Adipose tissue (tissue), 3 donors: ENCODE measurements at regions not wholly inside any gene's neighbourhood (a gene's known extent, or its start where the extent isn't known, plus 50 kb on each side); places are given as distances from the start of the nearest gene placed in this dataset.
"Not testable (repeated sequence)": the region's sequence is repeated elsewhere in the genome, so short reads cannot be mapped to it uniquely, and the experiment has no call there.

Experiments used
- H3K27ac ChIP-seq: one replicate; pipeline ENCODE4 v1.5.1; 2013; ENCODE audit warnings: low read depth, low read length
- WGBS, 3 donors: extraction: QIAGEN DNeasy Blood & Tissue Kit; methylation state at CpG; one replicate each; pipeline ENCODE4 v1.1.7; 2013; 5-methylcytosine and 5-hydroxymethylcytosine counted together
- donor health status: healthy with polysubstance abuse.
- donor health status: Bipolar disorder and iron deficiency.
- donor health status: healthy.

DNA sequence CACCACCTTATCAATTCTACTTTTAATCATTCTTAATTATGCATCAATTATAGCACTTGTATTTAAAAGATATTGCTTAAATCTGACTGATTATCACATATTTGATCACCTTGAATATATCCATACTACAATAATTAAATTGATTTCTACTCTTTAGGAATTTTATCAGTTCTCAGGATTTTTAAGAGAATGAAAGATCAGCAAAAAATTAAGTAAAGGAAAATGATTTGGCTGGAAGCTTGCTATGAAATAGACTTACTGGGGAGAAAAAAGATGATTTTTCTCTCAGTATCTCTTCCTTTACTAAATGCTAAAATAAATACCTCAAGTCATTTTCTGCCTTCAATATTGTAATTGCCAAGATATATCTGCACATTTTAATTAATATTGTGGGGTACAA, 848.6 kb downstream of the LTN1 start:
- no peak overlapping the region for H3K27ac ChIP-seq

DNA sequence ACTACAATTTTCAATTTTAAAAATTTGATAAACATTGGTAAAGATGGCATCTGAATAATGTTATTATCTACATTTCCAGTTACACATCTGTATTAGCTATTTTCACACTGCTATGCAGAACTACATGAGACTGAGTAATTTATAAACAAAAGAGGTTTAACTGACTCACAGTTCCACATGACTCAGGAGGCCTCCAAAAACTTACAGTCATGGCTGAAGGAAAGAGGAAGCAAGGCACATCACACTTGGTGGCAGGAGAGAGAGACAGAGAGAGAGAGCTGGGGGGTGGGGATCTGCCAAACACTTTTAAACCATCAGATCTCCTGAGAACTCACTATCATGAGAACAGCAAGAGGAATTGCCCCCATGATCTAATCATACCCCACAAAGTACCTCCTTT, 850.0 kb downstream of the LTN1 start:
- H3K27ac ChIP-seq, result no peak overlapping the region

DNA sequence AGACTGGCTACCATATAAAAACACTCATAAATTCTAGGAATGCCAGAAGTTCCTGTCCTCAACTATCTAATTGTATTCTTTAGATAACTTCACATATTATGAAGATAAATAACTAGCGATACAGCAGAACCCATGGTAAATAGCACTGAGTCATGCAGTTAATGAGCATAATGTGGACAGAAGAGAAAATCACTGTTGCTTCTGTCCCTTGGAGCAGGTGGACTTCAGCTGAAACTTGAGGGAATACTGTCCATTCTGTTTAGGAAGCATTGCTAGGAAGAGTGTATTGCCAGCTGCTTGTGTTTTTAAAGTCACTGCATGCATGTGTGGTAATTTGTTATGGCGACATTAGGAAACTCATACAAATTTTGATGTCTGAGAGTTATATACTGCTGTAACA, 854.4 kb downstream of the LTN1 start:
- no peak overlapping the region for H3K27ac ChIP-seq
- WGBS, 3 donors, result 91 to 94% (median 93%) methylated on average over 2 of the region's 2 CpGs

DNA sequence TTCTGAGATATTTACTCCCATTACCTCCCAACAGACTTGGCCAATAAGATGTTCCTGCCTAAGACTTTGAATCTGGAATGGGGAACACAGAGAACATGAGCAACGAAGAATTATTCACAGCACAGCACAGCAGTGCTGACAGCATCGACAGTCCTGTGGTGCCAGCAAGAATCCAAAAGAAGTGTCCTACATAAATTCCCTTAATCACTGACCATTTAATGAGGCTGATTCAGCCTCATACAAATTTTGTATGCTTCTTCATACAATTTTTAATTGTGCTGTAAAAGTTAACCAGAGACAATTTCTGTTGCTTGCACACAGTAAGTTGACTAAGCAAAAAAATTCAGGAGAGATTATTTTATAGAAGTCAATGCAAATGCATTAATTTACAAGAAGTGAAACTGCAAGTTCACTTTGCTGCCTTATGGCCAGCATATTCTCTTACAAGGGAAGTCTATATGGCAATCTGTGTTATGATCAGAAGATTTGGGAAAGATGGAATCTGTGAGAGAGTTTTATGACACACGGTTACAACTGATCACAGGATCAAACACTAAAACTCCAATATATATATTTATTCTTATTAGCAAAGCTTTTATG, 855.9 kb downstream of the LTN1 start:
- no peak overlapping the region for H3K27ac ChIP-seq
- 59 to 96% (median 77%) methylated on average over 3 of the region's 3 CpGs for WGBS, 3 donors

DNA sequence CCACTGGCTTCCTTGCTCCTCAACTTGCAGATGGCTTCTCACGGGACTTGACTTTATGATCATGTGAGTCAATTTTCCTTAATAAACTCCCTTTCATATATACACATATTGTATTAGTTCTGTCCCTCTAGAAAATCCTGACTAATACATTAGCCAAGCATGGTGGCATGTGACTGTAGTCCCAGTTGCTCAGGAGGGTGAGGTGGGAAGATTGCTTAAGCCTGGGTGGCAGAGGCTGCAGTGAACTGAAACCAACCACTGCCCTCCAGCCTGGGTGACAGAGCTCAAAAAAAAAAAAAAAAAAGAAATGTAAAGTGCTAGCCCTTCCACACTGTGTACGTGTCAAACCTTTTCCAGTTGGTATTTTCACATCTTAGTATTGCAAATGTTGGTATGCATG, 857.0 kb downstream of the LTN1 start:
- H3K27ac ChIP-seq, result no peak overlapping the region
- 81 to 94% (median 82%) methylated on average over 2 of the region's 2 CpGs for WGBS, 3 donors

DNA sequence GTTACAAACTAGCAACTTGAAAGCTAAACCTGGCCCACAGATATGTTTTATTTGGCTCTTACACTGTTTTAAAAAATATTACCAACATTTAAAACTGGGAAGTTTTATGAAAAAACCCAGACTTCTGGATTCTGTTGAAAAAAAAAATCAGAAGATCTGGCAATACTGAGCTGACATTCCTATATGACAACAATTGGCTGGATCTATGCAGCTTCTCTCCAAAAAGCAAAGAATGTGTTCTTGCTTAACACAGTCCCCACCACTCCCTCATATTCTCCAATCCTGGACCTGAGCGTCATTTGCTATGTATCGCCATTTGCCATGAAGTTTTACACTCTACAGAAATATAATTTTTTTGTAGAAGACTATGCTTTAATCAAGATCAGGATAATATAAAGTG, 859.6 kb downstream of the LTN1 start:
- WGBS, 3 donors, result 76 to 92% (median 92%) methylated on average over 2 of the region's 2 CpGs

DNA sequence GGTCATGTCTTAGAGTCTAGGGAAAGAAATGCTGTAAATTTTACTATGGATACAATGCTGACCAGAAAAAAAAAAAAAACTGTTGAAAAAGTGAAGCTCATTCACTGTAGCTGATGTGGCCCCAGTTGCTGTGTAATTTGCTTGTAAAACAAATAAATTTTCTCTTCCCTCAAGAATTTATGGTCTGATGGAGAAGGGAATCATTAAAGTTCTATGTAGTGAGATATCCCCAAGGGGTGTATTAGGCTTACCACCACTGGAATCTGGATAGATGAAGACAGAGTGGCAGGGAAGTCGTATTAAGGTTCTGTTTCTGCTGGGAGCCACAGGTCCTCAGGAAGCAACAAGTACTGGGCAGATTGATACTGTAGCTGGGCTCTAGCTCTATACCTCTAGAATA, 860.0 kb downstream of the LTN1 start:
- WGBS, 3 donors, result 56 to 82% (median 78%) methylated on average over 1 of the region's 1 CpG

More for the DNA sequence above, 859.6 kb downstream of the LTN1 start:
- no peak overlapping the region for H3K27ac ChIP-seq

DNA sequence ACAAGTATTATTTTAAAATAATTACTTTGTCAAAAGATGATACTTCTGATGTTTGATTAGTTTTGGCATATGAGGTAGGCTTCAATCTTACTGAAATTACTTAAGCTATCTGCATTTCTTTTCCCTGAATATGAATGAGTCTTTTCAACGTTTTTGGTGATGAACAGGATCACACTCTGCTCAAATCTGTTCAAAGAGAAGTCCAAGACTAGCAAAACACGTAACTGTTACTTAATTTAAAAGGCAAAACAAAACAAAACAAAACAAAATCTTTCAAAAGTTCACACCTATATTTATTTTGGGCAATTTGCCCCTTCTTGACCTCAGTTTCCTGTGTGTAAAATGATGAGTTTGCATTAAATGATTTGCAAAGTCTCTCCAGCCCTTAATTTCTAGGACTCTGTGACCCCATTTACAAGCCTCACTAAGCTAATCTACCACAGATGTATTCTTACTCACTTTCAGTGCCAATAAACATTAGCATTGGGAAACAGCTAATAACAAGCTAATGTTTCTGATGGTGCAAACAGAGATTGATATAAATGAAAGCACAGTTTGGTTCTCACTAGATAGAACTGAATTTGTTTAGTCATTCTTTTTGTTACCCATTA, 865.4 kb downstream of the LTN1 start:
- no peak overlapping the region for H3K27ac ChIP-seq
- 40 to 65% (median 41%) methylated on average over 2 of the region's 2 CpGs for WGBS, 3 donors

More for the DNA sequence above, 860.0 kb downstream of the LTN1 start:
- H3K27ac ChIP-seq, result no peak overlapping the region

DNA sequence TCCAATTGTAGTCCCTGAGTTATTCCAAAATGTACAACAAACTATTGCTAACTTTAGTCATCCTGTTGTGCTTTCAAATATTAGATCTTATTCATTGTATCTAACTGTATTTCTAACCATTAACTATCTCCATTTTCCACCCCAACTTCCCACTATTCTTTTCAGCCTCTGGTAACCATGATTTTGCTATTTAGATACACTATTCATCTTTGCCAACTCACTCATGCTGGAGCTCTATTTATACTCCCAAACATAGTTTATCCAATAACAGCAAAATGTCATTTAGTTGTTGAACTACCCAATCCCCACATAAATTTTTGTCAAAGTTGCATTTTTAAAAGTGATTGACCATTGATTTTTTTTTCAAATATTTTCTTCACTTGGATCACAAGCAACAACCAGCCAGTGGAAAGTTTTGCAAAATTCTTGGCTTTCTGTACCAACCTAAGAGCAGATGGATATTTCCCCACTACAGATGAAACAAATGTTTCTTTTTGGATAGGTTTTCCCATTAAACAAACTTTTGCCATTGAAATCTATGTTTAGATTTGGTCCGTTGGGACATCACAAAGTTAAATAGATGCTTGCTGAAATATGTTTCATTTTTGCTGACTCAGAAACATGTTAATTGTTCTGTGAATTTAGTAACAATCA, 866.0 kb downstream of the LTN1 start:
- no peak overlapping the region for H3K27ac ChIP-seq
- 44 to 59% (median 50%) methylated on average over 1 of the region's 1 CpG for WGBS, 3 donors

DNA sequence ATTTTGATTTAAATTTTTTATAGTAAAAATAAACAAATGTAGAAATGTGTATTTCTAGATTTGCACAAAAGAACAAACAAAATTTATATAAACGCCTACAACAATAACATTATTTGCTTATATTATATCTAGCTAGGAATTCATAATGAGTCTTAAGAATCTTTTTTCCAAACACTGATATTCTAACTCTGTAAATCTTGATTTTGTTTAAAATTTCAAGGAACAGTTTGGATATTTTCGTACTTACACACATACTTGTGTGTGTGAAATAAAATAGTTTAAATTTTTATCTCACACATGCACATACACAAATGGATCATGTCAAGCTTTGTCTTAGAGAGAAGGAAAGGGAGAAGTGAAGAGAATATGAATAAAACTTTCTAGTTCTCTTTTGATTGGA, 868.1 kb downstream of the LTN1 start:
- WGBS, 3 donors, result 87 to 91% (median 88%) methylated on average over 2 of the region's 2 CpGs
- H3K27ac ChIP-seq, result no peak overlapping the region

DNA sequence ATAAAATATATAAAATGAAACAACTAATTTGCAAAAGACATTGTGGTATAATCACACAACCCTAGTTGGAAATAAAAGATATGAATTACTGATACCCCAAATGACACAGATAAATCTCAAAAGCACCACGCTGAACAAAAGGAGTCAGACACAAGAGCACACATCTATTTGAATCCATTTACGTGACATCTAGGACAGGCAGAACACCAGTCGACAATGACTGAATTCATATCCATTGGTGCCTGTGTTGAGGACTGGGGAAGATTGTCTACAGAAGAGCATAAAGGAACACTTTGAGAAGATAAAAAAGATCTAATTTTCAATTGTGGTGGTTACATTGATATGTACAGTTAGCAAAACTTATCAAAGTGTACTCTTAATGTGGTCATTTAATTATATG, 874.1 kb downstream of the LTN1 start:
- H3K27ac ChIP-seq, result no peak overlapping the region
- WGBS, 3 donors, result 92 to 97% (median 94%) methylated on average over 3 of the region's 3 CpGs

DNA sequence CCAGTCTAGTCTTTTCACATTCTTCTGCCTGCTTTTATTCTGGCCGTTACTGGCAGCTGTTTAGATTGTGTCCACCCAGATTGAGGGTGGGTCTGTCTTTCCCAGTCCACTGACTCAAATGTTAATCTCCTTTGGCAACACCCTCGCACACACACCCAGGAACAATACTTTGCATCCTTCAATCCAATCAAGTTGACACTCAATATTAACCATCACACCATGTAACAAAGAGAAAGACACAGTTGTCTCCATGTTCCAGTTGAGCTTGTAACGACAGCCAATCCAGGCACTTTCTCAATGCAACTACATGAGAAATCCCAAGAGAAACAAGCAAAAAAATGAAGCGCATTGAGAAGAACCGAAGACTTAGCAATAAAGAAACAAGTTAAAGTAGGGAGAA, 877.7 kb downstream of the LTN1 start:
- H3K27ac ChIP-seq, result not testable (repeated sequence)
- WGBS, 3 donors, result 77 to 91% (median 89%) methylated on average over 5 of the region's 5 CpGs

DNA sequence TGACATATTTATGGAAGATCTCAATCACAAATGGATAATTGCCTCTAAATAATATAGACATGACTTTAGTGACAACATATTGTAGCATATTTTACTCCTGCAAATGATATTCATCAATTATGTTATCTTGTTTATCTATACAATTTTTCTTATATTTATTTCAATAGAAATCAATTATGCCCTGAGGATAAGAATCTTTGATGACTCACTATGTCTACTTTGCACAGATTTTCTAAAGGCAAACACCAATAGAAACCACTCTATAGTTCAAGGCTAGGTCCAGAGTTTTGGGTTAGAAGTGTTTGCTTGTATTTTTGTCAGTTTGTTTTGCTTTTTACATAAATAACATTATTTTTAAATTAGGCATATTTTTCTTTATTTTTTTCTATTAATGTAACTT, 879.0 kb downstream of the LTN1 start:
- no peak overlapping the region for H3K27ac ChIP-seq

DNA sequence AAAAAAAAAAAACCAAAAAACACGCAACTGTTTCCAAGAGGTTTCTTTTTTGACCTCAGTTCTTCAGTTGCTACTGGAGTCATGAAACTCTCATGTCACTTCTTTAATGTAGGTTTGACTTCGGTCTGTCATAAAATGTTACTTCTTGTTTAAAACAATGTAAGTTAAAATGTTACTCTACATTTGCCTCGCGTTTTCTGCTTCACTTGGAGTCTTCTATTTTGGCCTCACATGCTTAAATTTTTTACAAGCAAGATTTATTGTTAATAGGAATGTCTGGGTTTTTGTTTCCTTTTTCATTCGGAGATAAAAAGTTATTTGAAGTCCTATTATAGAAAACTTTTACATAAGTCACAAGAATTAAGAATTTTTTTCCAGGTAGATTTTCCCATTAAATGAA, 880.2 kb downstream of the LTN1 start:
- H3K27ac ChIP-seq, result no peak overlapping the region
- WGBS, 3 donors, result 47 to 84% (median 64%) methylated on average over 5 of the region's 5 CpGs

DNA sequence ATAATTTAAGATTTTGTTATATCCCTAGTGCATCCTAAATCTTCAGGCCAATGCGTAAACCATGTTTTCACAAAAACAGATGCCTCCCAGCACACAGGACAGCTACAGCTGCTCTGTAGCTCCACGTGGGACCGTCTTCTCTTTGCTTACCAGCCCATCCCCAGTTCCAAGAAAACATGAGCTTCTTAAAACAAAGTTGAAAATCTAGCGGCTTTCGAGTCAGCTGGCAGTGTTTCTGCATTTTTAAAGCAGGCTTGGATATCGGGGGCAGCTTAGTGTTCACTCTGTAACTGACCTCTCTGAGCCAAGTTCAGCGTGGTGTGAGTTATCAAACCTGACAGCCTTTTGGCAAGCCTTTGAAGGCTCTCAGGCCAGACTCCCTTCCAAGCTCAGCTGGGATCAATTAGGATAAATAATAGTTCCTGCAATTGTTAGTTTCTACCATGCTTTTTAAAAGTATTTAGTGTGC, 881.5 kb downstream of the LTN1 start:
- no peak overlapping the region for H3K27ac ChIP-seq
- WGBS, 3 donors, result 16 to 40% (median 39%) methylated on average over 7 of the region's 7 CpGs

DNA sequence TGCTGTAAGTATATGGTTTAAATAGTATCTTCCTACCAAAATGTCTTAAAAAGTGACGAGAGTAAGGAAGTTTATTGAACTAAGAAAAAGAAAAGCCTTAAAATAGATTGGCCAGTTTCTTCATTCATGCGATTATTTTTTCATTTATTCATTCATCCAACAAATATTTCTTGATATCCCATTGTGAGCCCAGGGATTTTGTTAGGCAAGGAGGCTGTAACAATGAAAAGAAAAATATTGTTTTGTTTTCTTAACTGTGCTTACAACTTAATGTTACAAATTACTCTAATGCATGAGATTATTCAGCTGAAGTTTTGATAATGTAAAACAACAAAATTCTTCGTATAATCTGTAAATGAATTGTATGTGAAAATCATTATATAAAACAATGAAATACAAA, 882.0 kb downstream of the LTN1 start:
- H3K27ac ChIP-seq, result no peak overlapping the region
- 60 to 80% (median 62%) methylated on average over 3 of the region's 3 CpGs for WGBS, 3 donors

DNA sequence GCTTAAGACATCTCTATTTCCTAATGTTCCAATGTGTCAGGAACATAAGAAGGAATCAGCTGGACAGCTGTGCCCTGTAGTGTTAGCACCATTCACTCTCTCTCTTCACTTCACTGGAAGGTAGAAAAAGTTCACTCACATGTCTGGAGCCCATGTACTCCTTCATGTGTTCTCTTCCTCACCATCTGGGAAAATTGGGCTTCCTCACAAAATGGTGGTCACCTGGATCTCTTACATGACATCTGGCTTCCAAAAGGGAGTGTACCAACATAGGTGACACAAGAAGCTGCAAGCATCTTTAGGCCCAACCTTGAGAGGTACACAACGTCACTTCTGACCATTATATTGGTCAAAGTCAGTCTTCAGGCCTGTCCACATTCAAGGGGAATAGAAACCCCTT, 882.6 kb downstream of the LTN1 start:
- 88 to 92% (median 91%) methylated on average over 1 of the region's 1 CpG for WGBS, 3 donors

DNA sequence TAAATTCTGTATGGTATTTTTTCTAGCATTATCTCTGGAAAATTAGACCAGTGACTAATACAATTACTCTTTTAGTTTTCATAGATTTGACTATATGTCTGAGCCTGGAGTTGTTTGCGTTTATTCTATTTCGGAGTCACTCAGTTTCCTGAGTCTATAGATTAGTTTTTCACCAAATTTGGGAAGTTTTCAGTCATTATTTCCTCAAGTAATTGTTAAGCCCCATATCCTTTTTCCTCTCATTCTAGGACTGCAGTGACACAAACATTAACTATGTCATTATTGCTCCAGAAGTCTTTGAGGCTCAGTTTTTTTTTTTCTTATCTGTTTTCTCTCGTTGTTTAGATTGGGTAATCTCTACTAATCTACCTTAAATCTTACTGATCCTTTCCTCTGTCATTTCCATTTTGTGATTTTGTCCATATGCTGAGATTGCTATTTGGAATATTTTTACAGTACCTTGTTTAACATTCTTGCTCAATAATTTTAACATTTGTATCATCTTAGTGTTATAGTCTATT, 886.2 kb downstream of the LTN1 start:
- WGBS, 3 donors, result 71 to 74% (median 72%) methylated on average over 3 of the region's 3 CpGs

More for the DNA sequence above, 882.6 kb downstream of the LTN1 start:
- no peak overlapping the region for H3K27ac ChIP-seq

DNA sequence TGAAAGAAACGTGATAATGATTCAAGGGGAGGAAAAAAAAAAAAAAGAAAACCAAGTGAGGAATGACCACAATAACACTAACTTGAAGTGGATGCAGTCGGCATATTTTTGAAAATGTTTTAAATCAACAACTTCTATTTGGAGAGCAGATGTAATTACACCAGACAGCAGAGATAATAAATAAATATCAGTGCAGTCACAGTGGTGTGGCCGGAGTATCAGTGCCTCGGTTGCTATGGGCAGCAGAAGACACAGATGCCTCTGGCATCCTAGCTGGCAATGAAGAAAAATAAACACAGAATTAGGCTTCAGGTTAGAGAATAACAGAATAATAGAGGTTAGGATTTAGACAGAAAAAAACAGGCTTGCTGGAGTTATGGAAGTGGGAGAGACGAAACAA, 888.3 kb downstream of the LTN1 start:
- no peak overlapping the region for H3K27ac ChIP-seq
- WGBS, 3 donors, result 68 to 80% (median 75%) methylated on average over 5 of the region's 5 CpGs

More for the DNA sequence above, 886.2 kb downstream of the LTN1 start:
- no peak overlapping the region for H3K27ac ChIP-seq

DNA sequence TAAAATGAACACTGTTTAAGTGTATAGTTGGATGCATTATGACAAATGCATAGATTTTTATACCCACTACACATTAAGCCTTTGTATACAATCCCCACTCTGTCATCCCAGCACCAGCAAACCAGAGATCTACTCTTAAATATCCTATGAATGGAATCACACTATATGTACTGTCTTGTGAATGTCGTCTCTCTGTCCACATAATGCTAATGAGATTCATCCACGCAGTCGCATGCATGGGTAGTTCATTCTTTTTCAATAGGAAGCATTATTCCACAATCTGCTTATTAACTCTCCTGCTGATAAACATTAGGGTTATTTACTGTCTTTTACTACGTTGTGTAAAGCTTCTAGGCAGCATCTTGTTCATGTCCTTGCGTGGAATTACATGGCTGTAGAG, 892.3 kb downstream of the LTN1 start:
- 87 to 92% (median 90%) methylated on average over 5 of the region's 5 CpGs for WGBS, 3 donors
- H3K27ac ChIP-seq, result no peak overlapping the region
